ENCODE measurements at regions not wholly inside any gene's neighbourhood (a gene's known extent, or its start where the extent isn't known, plus 50 kb on each side); places are given as distances from the start of the nearest gene placed in this dataset.

DNA sequence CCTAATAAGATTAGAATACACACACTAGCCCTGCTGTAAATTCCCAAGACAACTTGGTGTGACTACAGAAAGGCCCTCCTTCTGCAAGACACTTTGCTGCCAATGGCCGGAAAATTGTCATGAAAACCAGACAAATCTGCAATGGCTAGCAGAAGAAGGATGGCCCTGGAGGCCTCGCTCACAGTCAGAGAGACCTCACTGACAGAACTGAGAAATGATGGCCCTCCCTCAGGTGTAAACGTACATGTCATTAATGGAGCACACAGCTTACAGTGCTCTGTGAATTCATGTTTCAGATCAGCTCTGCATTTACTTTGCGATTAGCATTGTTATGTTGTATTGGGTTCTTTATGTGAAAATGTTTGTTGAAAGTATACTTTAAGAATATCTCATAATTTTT, 202.9 kb upstream of the N4BP1 start:
- intact Hi-C loops (cut with DNase I) = no loop called here
- no peak overlapping the region for H3K4me3 ChIP-seq
- TF ChIP-seq EP300 (IDR thresholded peaks at IDR 0.05) = no peak
- no peak for TF ChIP-seq POLR2A (IDR thresholded peaks at IDR 0.05; ENCODE audit: low read depth)
- TF ChIP-seq POLR2AphosphoS5 (IDR thresholded peaks at IDR 0.05) = no peak
- TF ChIP-seq, protein P1, sequence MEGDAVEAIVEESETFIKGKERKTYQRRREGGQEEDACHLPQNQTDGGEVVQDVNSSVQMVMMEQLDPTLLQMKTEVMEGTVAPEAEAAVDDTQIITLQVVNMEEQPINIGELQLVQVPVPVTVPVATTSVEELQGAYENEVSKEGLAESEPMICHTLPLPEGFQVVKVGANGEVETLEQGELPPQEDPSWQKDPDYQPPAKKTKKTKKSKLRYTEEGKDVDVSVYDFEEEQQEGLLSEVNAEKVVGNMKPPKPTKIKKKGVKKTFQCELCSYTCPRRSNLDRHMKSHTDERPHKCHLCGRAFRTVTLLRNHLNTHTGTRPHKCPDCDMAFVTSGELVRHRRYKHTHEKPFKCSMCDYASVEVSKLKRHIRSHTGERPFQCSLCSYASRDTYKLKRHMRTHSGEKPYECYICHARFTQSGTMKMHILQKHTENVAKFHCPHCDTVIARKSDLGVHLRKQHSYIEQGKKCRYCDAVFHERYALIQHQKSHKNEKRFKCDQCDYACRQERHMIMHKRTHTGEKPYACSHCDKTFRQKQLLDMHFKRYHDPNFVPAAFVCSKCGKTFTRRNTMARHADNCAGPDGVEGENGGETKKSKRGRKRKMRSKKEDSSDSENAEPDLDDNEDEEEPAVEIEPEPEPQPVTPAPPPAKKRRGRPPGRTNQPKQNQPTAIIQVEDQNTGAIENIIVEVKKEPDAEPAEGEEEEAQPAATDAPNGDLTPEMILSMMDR (IDR thresholded peaks at IDR 0.05) = no peak
- no peaks in the 10 kb centered on the region for H3K36me3 ChIP-seq
- H3K27ac ChIP-seq (replicated peaks in 1 of 4) = no peak overlapping the region
- peaks cover 0 to 50% (median 8%) of the 10 kb centered on the region in 4 donors for H3K27me3 ChIP-seq
- peaks cover 4 to 10% (median 7%) of the 10 kb centered on the region in 4 donors for H3K4me1 ChIP-seq
- WGBS = 83% methylated on average over 4 of the region's 4 CpGs
- DNase-seq (ENCODE audit: extremely low spot score) = peak; percentile 53
- no peaks in the 10 kb centered on the region for H3K9me3 ChIP-seq

DNA sequence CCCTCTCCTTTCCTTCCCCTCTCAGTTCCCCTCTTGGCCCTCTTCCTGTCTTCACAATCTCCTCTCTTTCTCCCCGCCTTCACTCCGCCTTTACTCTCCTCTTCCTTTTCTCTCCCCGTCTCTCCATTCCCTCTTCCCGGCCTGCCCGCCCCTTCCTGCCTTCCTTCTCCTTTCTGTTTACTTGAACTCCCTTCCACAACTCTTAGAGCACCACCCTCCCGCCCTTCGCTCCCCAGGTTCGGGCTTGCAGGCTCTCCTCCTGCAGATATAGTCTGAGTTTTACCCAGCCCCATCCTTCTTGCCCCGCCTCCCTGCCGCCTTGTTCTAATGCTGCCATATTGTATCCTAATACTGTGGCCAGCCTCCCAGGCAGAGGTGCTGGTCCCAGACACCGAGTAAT, 201.5 kb upstream of the N4BP1 start:
- H3K4me1 ChIP-seq = peaks cover 4 to 10% (median 7%) of the 10 kb centered on the region in 4 donors
- 37% methylated on average over 11 of the region's 11 CpGs for WGBS
- no peaks in the 10 kb centered on the region for H3K9me3 ChIP-seq
- H3K4me3 ChIP-seq = peak overlapping the region in 2 of 4 donors; percentile 26 to 29
- intact Hi-C loops (cut with DNase I) = no loop called here
- no peak overlapping the region for H3K27ac ChIP-seq (replicated peaks in 1 of 4)
- peak; percentile 74 for DNase-seq (ENCODE audit: extremely low spot score)
- H3K27me3 ChIP-seq = peaks cover 0 to 50% (median 8%) of the 10 kb centered on the region in 4 donors
- no peaks in the 10 kb centered on the region for H3K36me3 ChIP-seq
- TF ChIP-seq EP300 (IDR thresholded peaks at IDR 0.05) (no peak), POLR2AphosphoS5 (IDR thresholded peaks at IDR 0.05) (no peak), POLR2A (IDR thresholded peaks at IDR 0.05; ENCODE audit: low read depth) (no peak)
- TF ChIP-seq, protein P1 (IDR thresholded peaks at IDR 0.05) = no peak

DNA sequence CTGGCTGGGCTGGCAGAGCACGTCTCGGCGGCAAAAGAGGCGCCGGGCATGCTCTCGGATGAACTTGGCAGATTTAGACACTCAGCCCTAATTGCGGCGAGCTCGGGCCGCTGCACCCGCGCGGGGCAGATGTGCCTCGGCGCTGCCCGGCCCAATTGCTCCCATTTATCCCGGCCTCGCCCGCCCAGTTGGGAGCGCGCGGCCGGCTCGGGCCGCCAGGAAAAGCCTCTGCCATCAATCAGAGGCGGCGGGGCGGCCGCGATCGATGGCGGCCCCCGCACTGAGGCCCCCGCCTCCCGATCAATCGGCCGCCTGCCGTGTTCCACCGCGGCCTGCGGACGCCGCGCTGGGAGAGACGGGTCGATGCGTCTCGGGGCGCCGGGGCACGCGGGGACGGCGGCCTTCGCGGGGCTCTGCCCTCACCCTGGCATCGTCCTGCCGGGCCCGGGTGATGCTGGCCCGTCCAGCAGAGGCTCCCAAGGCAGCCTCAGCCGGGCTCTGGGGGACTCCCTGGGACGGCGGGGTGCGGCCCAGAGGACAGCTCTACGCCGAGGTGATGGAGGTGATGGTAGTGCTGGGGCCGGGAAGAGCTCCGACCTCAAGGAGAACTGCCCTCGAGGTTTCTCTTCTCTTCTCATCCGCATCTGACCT, 200.9 kb upstream of the N4BP1 start:
- DNase-seq (ENCODE audit: extremely low spot score) = peak; percentile 64
- Histone ChIP-seq H3K36me3 (no peaks in the 10 kb centered on the region), H3K4me1 (peaks cover 4 to 10% (median 7%) of the 10 kb centered on the region in 4 donors), H3K9me3 (no peaks in the 10 kb centered on the region), H3K4me3 (peak overlapping the region in 3 of 4 donors; percentile 26 to 29 (median 28)), H3K27ac (replicated peaks in 1 of 4) (no peak overlapping the region), H3K27me3 (peaks cover 0 to 50% (median 8%) of the 10 kb centered on the region in 4 donors)
- 18% methylated on average over 4 of the region's 70 CpGs for WGBS
- intact Hi-C loops (cut with DNase I) = no loop called here
- no peak for TF ChIP-seq POLR2AphosphoS5 (IDR thresholded peaks at IDR 0.05)
- TF ChIP-seq, protein P1 (IDR thresholded peaks at IDR 0.05) = no peak
- TF ChIP-seq POLR2A (IDR thresholded peaks at IDR 0.05; ENCODE audit: low read depth) = no peak
- no peak for TF ChIP-seq EP300 (IDR thresholded peaks at IDR 0.05)

DNA sequence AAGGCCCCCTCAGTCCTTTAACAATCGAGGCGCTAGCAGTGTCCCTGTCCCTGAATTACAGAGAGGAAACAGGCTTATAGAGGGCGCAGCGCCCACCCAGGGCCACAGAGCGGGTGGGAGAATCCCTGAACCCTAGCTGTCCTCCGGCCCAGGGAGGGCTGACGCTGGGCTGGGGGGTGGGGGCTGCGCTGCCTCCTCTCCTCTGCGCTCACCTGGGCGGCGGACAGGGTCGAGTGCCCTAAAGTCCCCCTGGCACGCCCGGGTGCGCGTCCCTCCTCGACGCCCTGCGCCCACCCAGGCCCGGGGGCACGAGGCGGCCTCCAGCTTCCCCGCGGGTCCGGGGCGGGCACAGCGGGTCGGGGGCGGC, 200.4 kb upstream of the N4BP1 start:
- H3K4me3 ChIP-seq = peak overlapping the region in 2 of 4 donors; percentile 28 to 29

More for the DNA sequence above, 200.4 kb upstream of the N4BP1 start:
- Histone ChIP-seq H3K27ac (replicated peaks in 1 of 4) (no peak overlapping the region), H3K4me1 (peaks cover 4 to 10% (median 7%) of the 10 kb centered on the region in 4 donors), H3K27me3 (peaks cover 0 to 50% (median 8%) of the 10 kb centered on the region in 4 donors), H3K9me3 (no peaks in the 10 kb centered on the region), H3K36me3 (no peaks in the 10 kb centered on the region)
- intact Hi-C loops (cut with DNase I) = no loop called here
- no peak for TF ChIP-seq EP300 (IDR thresholded peaks at IDR 0.05)
- no peak for TF ChIP-seq POLR2A (IDR thresholded peaks at IDR 0.05; ENCODE audit: low read depth)
- TF ChIP-seq, protein P1 (IDR thresholded peaks at IDR 0.05) = no peak
- TF ChIP-seq POLR2AphosphoS5 (IDR thresholded peaks at IDR 0.05) = no peak
- WGBS = 27% methylated on average over 7 of the region's 29 CpGs
- no peak for DNase-seq (ENCODE audit: extremely low spot score)
